ENCODE measurements at regions not wholly inside any gene's neighbourhood (a gene's known extent, or its start where the extent isn't known, plus 50 kb on each side); places are given as distances from the start of the nearest gene placed in this dataset.

GRCh38 chr20:47957135-47957534 lies 171.9 kb upstream of the SULF2 start:
- H3K27me3 Mint-ChIP-seq (ENCODE audit: insufficient read depth), result peaks cover 4% of the 10 kb centered on the region
- DNase-seq, result no peak
- no peak overlapping the region for H3K27ac Mint-ChIP-seq
- H3K9me3 Mint-ChIP-seq, result no peaks in the 10 kb centered on the region
- Histone ChIP-seq H3K4me1 (ENCODE audit: control insufficient read depth, insufficient read depth, low read length) (no peaks in the 10 kb centered on the region), H3K4me3 (ENCODE audit: low read length) (no peak overlapping the region), H3K27ac (ENCODE audit: low read depth, low read length) (no peak overlapping the region), H3K36me3 (ENCODE audit: control insufficient read depth, insufficient read depth, low read length) (no peaks in the 10 kb centered on the region), H3K27me3 (ENCODE audit: control insufficient read depth, insufficient read depth, low read length, poor library complexity, severe bottlenecking) (no peaks in the 10 kb centered on the region), H3K9me3 (ENCODE audit: control insufficient read depth, low read length) (no peaks in the 10 kb centered on the region), H3K9ac (ENCODE audit: extremely low read depth, low read length, poor library complexity, severe bottlenecking) (no peak overlapping the region)
- WGBS, 2 experiments (ENCODE audit: insufficient coverage in 1 of 2, insufficient read length in 1 of 2), result 94 to 96% methylated on average over 8 to 11 of the region's 11 CpGs
- H3K36me3 Mint-ChIP-seq (ENCODE audit: low read depth), result no peaks in the 10 kb centered on the region
- TF ChIP-seq CTCF (conservative IDR thresholded peaks at IDR 0.05), result no peak
- no peaks in the 10 kb centered on the region for H3K4me1 Mint-ChIP-seq
- no peak overlapping the region for H3K4me3 Mint-ChIP-seq

- peaks cover 4% of the 10 kb centered on the region for H3K27me3 Mint-ChIP-seq (ENCODE audit: insufficient read depth)
- H3K9ac ChIP-seq (ENCODE audit: extremely low read depth, low read length, poor library complexity, severe bottlenecking), result no peak overlapping the region
- no peak overlapping the region for H3K27ac Mint-ChIP-seq
- no peak for DNase-seq
- H3K9me3 Mint-ChIP-seq, result no peaks in the 10 kb centered on the region
- TF ChIP-seq CTCF (conservative IDR thresholded peaks at IDR 0.05), result no peak
- H3K36me3 ChIP-seq (ENCODE audit: control insufficient read depth, insufficient read depth, low read length), result no peaks in the 10 kb centered on the region
- no peak overlapping the region for H3K4me3 ChIP-seq (ENCODE audit: low read length)
- H3K27ac ChIP-seq (ENCODE audit: low read depth, low read length), result no peak overlapping the region
- no peaks in the 10 kb centered on the region for H3K9me3 ChIP-seq (ENCODE audit: control insufficient read depth, low read length)
- H3K4me1 Mint-ChIP-seq, result no peaks in the 10 kb centered on the region
- no peaks in the 10 kb centered on the region for H3K36me3 Mint-ChIP-seq (ENCODE audit: low read depth)
- H3K27me3 ChIP-seq (ENCODE audit: control insufficient read depth, insufficient read depth, low read length, poor library complexity, severe bottlenecking), result no peaks in the 10 kb centered on the region
- no peak overlapping the region for H3K4me3 Mint-ChIP-seq
- no peaks in the 10 kb centered on the region for H3K4me1 ChIP-seq (ENCODE audit: control insufficient read depth, insufficient read depth, low read length)
- 78 to 84% methylated on average over 18 to 19 of the region's 19 CpGs for WGBS, 2 experiments (ENCODE audit: insufficient coverage in 1 of 2, insufficient read length in 1 of 2)
These were observed 171.2 kb upstream of the SULF2 start for GRCh38 chr20:47956268-47956995.

GRCh38 chr20:47953471-47953870 lies 168.2 kb upstream of the SULF2 start:
- no peak for DNase-seq
- Histone ChIP-seq H3K9ac (ENCODE audit: extremely low read depth, low read length, poor library complexity, severe bottlenecking) (no peak overlapping the region), H3K36me3 (ENCODE audit: control insufficient read depth, insufficient read depth, low read length) (no peaks in the 10 kb centered on the region), H3K9me3 (ENCODE audit: control insufficient read depth, low read length) (no peaks in the 10 kb centered on the region), H3K4me1 (ENCODE audit: control insufficient read depth, insufficient read depth, low read length) (no peaks in the 10 kb centered on the region), H3K4me3 (ENCODE audit: low read length) (no peak overlapping the region), H3K27ac (ENCODE audit: low read depth, low read length) (no peak overlapping the region), H3K27me3 (ENCODE audit: control insufficient read depth, insufficient read depth, low read length, poor library complexity, severe bottlenecking) (no peaks in the 10 kb centered on the region)
- WGBS, 2 experiments (ENCODE audit: insufficient coverage in 1 of 2, insufficient read length in 1 of 2), result 93 to 100% methylated on average over 6 of the region's 6 CpGs
- H3K4me3 Mint-ChIP-seq, result no peak overlapping the region
- H3K4me1 Mint-ChIP-seq, result peaks cover 15% of the 10 kb centered on the region
- H3K27ac Mint-ChIP-seq, result no peak overlapping the region
- no peaks in the 10 kb centered on the region for H3K36me3 Mint-ChIP-seq (ENCODE audit: low read depth)
- H3K9me3 Mint-ChIP-seq, result no peaks in the 10 kb centered on the region
- peaks cover 4% of the 10 kb centered on the region for H3K27me3 Mint-ChIP-seq (ENCODE audit: insufficient read depth)
- TF ChIP-seq CTCF (conservative IDR thresholded peaks at IDR 0.05), result no peak
